Mesenchymal stem cell (in vitro differentiated cells and primary cell): ENCODE measurements at regions not wholly inside any gene's neighbourhood (a gene's known extent, or its start where the extent isn't known, plus 50 kb on each side); places are given as distances from the start of the nearest gene placed in this dataset.
"Not testable (repeated sequence)": the region's sequence is repeated elsewhere in the genome, so short reads cannot be mapped to it uniquely, and the experiment has no call there.

ENCODE experiments used
- DNase-seq: peaks from one replicate; pipeline ENCODE4 v3.0.0-alpha.2; 2013
- H2AFZ ChIP-seq: one replicate; pipeline ENCODE4 v1.6.1; 2013; ENCODE audit warnings: low read depth, mild to moderate bottlenecking, control low read depth, inconsistent platforms, low read length, moderate library complexity
- H2AK5ac ChIP-seq: 2 replicates; pipeline ENCODE4 v1.6.1; 2013; ENCODE audit warnings: low read length, moderate library complexity, mild to moderate bottlenecking, inconsistent platforms; ENCODE audit not compliant: severe bottlenecking
- H2BK120ac ChIP-seq: one replicate; pipeline ENCODE4 v1.6.1; 2013; ENCODE audit warnings: low read depth, mild to moderate bottlenecking, inconsistent platforms, low read length, moderate library complexity
- H2BK12ac ChIP-seq, 2 experiments: one replicate each; pipeline ENCODE4 v1.6.1; 2013; ENCODE audit warnings: inconsistent platforms in 2 of 2, low read length in 2 of 2, mild to moderate bottlenecking in 2 of 2, moderate library complexity in 2 of 2, control low read depth in 1 of 2
- H2BK15ac ChIP-seq: one replicate; pipeline ENCODE4 v1.6.1; 2013; ENCODE audit warnings: mild to moderate bottlenecking, low read depth, inconsistent platforms; ENCODE audit not compliant: poor library complexity, severe bottlenecking
- H2BK5ac ChIP-seq: 2 replicates; pipeline ENCODE4 v1.6.1; 2013; ENCODE audit warnings: low read depth, mild to moderate bottlenecking, low read length, control low read depth, inconsistent platforms; ENCODE audit not compliant: poor library complexity, severe bottlenecking
- H3K14ac ChIP-seq, 2 experiments: one replicate each; pipeline ENCODE4 v1.6.1; 2013; ENCODE audit warnings: inconsistent platforms in 2 of 2, low read length in 2 of 2, control low read depth in 1 of 2, mild to moderate bottlenecking in 1 of 2, moderate library complexity in 1 of 2
- H3K18ac ChIP-seq, 2 experiments: one replicate each; pipeline ENCODE4 v1.6.1; 2013; ENCODE audit warnings: inconsistent platforms in 2 of 2, low read length in 2 of 2, control low read depth in 1 of 2, low read depth in 1 of 2, mild to moderate bottlenecking in 1 of 2
- H3K23ac ChIP-seq, 2 experiments: one replicate each; pipeline ENCODE4 v1.6.1; 2013; ENCODE audit warnings: inconsistent platforms in 2 of 2, low read length in 2 of 2, mild to moderate bottlenecking in 2 of 2, moderate library complexity in 2 of 2, control low read depth in 1 of 2
- H3K27ac ChIP-seq: 2 replicates; pipeline ENCODE4 v1.5.1; 2013; ENCODE audit warnings: mild to moderate bottlenecking, moderate library complexity, low read length, control low read depth, inconsistent platforms; ENCODE audit not compliant: poor library complexity, severe bottlenecking
- H3K27me3 ChIP-seq, 2 experiments: 2 replicates each; pipeline versions ENCODE4 v1.6.1 to v1.7.0; 2013; ENCODE audit warnings: low read length in 2 of 2, mild to moderate bottlenecking in 2 of 2, moderate library complexity in 2 of 2, control low read depth in 1 of 2, inconsistent platforms in 1 of 2; ENCODE audit not compliant: control insufficient read depth in 1 of 2, insufficient read depth in 1 of 2
- H3K36me3 ChIP-seq, 2 experiments: 2 replicates each; pipeline versions ENCODE4 v1.6.1 to v1.7.0; 2013; ENCODE audit warnings: low read length in 2 of 2, control low read depth in 1 of 2, inconsistent platforms in 1 of 2, low read depth in 1 of 2, mild to moderate bottlenecking in 1 of 2; ENCODE audit not compliant: insufficient read depth in 2 of 2, control insufficient read depth in 1 of 2
- H3K4ac ChIP-seq, 2 experiments: one replicate each; pipeline ENCODE4 v1.6.1; 2013; ENCODE audit warnings: inconsistent platforms in 2 of 2, low read length in 2 of 2, mild to moderate bottlenecking in 2 of 2, moderate library complexity in 2 of 2, control low read depth in 1 of 2, low read depth in 1 of 2
- H3K4me1 ChIP-seq: 2 replicates; pipeline ENCODE4 v1.6.1; 2013; ENCODE audit warnings: low read depth, low read length, control low read depth; ENCODE audit not compliant: control insufficient read depth, insufficient read depth
- H3K4me2 ChIP-seq: 2 replicates; pipeline ENCODE4 v1.6.1; 2013; ENCODE audit warnings: low read length, mild to moderate bottlenecking, inconsistent platforms; ENCODE audit not compliant: poor library complexity, severe bottlenecking
- H3K4me3 ChIP-seq, 2 experiments: 2 replicates each; pipeline versions ENCODE4 v1.5.1 to v1.7.0; 2013; ENCODE audit warnings: low read length in 2 of 2, mild to moderate bottlenecking in 2 of 2, control low read depth in 1 of 2, low read depth in 1 of 2; ENCODE audit not compliant: insufficient read depth in 1 of 2
- H3K79me1 ChIP-seq: replicated peaks from 2 replicates; pipeline ENCODE4 v1.6.1; 2013; ENCODE audit warnings: mild to moderate bottlenecking, control low read depth, low read length, inconsistent platforms; ENCODE audit not compliant: poor library complexity, severe bottlenecking
- H3K9ac ChIP-seq: 2 replicates; pipeline ENCODE4 v1.7.0; 2013; ENCODE audit warnings: mild to moderate bottlenecking, low read length, moderate library complexity
- H3K9me3 ChIP-seq: 2 replicates; pipeline ENCODE4 v1.7.0; 2013; ENCODE audit warnings: mild to moderate bottlenecking, low read length; ENCODE audit not compliant: control insufficient read depth
- H4K8ac ChIP-seq: one replicate; pipeline ENCODE4 v1.6.1; 2013; ENCODE audit warnings: inconsistent platforms, mild to moderate bottlenecking, low read length, moderate library complexity
- H4K91ac ChIP-seq: one replicate; pipeline ENCODE4 v1.6.1; 2013; ENCODE audit warnings: mild to moderate bottlenecking, low read length, inconsistent platforms
- WGBS: methylation state at CpG from one replicate; pipeline ENCODE4 v1.1.7; 2013; ENCODE audit warnings: mixed read lengths; 5-methylcytosine and 5-hydroxymethylcytosine counted together

GRCh38 chr9:62908271-62908670, 1718.4 kb downstream of the SPATA31A7 start:
- not testable (repeated sequence) for H3K79me1 ChIP-seq, H2BK12ac ChIP-seq, H3K27me3 ChIP-seq, H3K4me1 ChIP-seq, H3K14ac ChIP-seq, H3K9me3 ChIP-seq, H4K8ac ChIP-seq, H3K27ac ChIP-seq, H3K9ac ChIP-seq, H4K91ac ChIP-seq, H3K4ac ChIP-seq, H2BK120ac ChIP-seq, H3K23ac ChIP-seq, H2BK5ac ChIP-seq, H3K36me3 ChIP-seq, H2BK15ac ChIP-seq, H3K18ac ChIP-seq, H3K4me2 ChIP-seq, H2AFZ ChIP-seq, DNase-seq, H2AK5ac ChIP-seq, H3K4me3 ChIP-seq
- WGBS = no CpG with 5 or more reads among the region's 4 CpGs

GRCh38 chr9:62909447-62909846, 1719.6 kb downstream of the SPATA31A7 start:
- H3K9me3 ChIP-seq, H2BK15ac ChIP-seq, H4K8ac ChIP-seq, H3K18ac ChIP-seq, H3K36me3 ChIP-seq, H3K4me3 ChIP-seq, H4K91ac ChIP-seq, H2BK12ac ChIP-seq, H3K23ac ChIP-seq, H3K4ac ChIP-seq, H2BK5ac ChIP-seq, H2BK120ac ChIP-seq, H3K79me1 ChIP-seq, H3K9ac ChIP-seq, H2AK5ac ChIP-seq, H3K4me2 ChIP-seq, DNase-seq, H3K27me3 ChIP-seq, H3K27ac ChIP-seq, H3K4me1 ChIP-seq, H3K14ac ChIP-seq, H2AFZ ChIP-seq: not testable (repeated sequence)
- WGBS = 68% methylated on average over 2 of the region's 8 CpGs

GRCh38 chr9:62912278-62912677, 1722.4 kb downstream of the SPATA31A7 start:
- not testable (repeated sequence) for H3K27me3 ChIP-seq, H3K4ac ChIP-seq, H2BK5ac ChIP-seq, H4K8ac ChIP-seq, H3K27ac ChIP-seq, H3K18ac ChIP-seq, H3K9ac ChIP-seq, H3K14ac ChIP-seq, H3K4me3 ChIP-seq, H2BK120ac ChIP-seq, H2AK5ac ChIP-seq, H3K9me3 ChIP-seq, H3K23ac ChIP-seq, H2AFZ ChIP-seq, H3K79me1 ChIP-seq, DNase-seq, H3K4me1 ChIP-seq, H4K91ac ChIP-seq, H3K36me3 ChIP-seq, H2BK15ac ChIP-seq, H3K4me2 ChIP-seq, H2BK12ac ChIP-seq
- WGBS = no CpG with 5 or more reads among the region's 4 CpGs

- H3K9me3 ChIP-seq, H3K79me1 ChIP-seq, H2BK15ac ChIP-seq, H3K23ac ChIP-seq, H3K36me3 ChIP-seq, H3K9ac ChIP-seq, H3K27me3 ChIP-seq, H2BK12ac ChIP-seq, H3K18ac ChIP-seq, H3K4me1 ChIP-seq, H2BK5ac ChIP-seq, H3K4ac ChIP-seq, H3K4me2 ChIP-seq, H3K4me3 ChIP-seq, DNase-seq, H2AK5ac ChIP-seq, H2AFZ ChIP-seq, H4K8ac ChIP-seq, H2BK120ac ChIP-seq, H3K27ac ChIP-seq, H3K14ac ChIP-seq, H4K91ac ChIP-seq: not testable (repeated sequence)
- WGBS = 94% methylated on average over 3 of the region's 21 CpGs
These were observed 1725.3 kb downstream of the SPATA31A7 start for GRCh38 chr9:62915168-62915567.
